ENCODE measurements at regions not wholly inside any gene's neighbourhood (a gene's known extent, or its start where the extent isn't known, plus 50 kb on each side); places are given as distances from the start of the nearest gene placed in this dataset.

DNA sequence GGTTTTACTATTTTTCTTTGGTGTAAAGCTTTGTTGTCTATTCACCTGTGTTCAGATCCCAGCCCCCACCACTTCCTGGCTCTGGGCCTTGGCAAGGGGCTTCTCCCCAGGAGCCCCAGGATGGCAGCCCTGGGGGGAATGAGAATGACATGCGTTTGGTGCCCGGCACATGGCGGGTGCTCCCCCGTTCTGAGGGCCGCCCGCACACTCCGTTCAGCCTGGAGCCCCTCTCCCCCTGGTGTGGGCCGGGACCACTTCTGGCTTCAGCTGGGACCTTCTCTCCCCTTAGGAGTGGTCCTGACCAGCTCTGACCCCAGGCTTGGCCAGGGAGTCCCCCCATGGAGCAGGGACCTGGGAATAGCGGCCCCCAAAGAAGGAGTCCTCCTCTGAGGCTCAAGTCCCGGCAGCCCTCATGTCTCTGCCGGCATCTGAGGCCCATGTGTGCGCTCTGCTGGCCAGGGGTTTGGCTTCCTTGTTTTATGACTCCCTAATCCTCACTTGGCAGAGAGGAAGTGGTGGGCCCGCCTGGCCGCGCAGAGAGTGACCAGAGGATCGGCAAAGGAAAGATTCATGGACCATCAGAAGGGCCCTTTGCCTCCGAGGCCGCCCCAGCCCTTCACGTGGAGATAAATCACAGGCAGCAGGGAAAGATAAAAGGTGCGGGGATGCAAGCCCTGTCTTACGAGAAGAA, 57.0 kb upstream of the LMX1B start:
- no peak for DNase-seq

- DNase-seq: peak in 10 of 14 donors; percentile 3 to 53 (median 12)
Observed at GRCh38 chr9:126558051-126558665, 55.6 kb upstream of the LMX1B start.

GRCh38 chr9:126559296-126559695, 54.4 kb upstream of the LMX1B start:
- DNase-seq: no peak

DNA sequence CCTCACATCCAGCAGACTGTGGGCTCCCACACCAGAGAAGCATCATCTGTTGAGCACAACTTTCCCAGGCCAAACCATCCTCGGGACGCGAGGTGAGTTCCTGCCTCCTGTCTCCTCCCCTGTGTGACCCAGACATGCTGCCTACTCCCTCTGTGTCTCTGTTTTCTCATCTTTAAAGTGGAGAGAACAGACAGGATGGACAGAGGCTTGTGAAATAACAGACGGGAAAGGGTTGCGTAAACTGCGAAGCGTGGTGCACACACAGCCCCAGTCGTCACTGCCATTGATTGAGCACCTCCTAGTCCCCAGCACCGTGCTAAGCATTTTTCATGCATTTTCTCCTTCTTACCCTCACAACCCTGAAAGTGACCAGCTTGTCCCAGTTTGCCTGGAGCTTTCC, 52.1 kb upstream of the LMX1B start:
- no peak for DNase-seq

GRCh38 chr9:126563556-126563955, 50.2 kb upstream of the LMX1B start:
- DNase-seq: no peak

Measured in C1 segment of cervical spinal cord (tissue), 14 donors.